DND-41 (cell line): ENCODE measurements at regions not wholly inside any gene's neighbourhood (a gene's known extent, or its start where the extent isn't known, plus 50 kb on each side); places are given as distances from the start of the nearest gene placed in this dataset.

Experiments
- CTCF ChIP-seq: IDR thresholded peaks from 2 replicates; pipeline ENCODE4 v1.5.1; 2012; ENCODE audit warnings: borderline replicate concordance, low read length, moderate library complexity, mild to moderate bottlenecking; ENCODE audit not compliant: poor library complexity, severe bottlenecking; ENCODE audit errors: extremely low read depth
- EZH2 ChIP-seq: IDR thresholded peaks from 3 replicates; pipeline ENCODE4 v1.6.1; 2012; ENCODE audit warnings: borderline replicate concordance, low read depth, mild to moderate bottlenecking, moderate library complexity, low read length, inconsistent platforms; ENCODE audit not compliant: severe bottlenecking

GRCh38 chr12:88897723-88898122, 317.5 kb upstream of the KITLG start:
- TF ChIP-seq CTCF (no peak), EZH2 (no peak)
